ENCODE measurements at regions not wholly inside any gene's neighbourhood (a gene's known extent, or its start where the extent isn't known, plus 50 kb on each side); places are given as distances from the start of the nearest gene placed in this dataset.
A peak's percentile ranks its signal among the peaks of the same experiment; 100 is the strongest.

DNA sequence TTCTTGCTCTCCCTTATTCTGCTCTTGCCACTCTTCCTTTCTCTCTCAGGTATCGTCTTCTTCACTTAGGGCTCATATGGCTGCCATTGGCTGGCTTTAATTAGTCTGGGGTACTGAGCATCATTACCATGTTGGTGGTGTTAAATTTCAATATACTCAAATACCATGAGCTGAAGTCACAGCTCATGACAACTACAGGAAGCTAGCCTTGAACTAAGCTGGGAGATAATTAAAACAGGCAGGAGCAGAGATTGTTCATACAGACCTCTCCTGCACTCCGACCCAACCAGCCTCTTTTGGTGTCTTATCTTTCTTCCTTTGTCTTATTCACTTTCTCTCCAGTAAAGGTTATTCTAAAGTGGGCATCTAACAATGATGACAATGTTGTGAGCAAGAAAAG, 130.9 kb upstream of the BLID start:
- DNase-seq (ENCODE audit: insufficient read length, low spot score) (no peak), FAIRE-seq (no peak)
- no peak for TF ChIP-seq SPI1 (IDR thresholded peaks at IDR 0.05; ENCODE audit: low read depth, low read length)

DNA sequence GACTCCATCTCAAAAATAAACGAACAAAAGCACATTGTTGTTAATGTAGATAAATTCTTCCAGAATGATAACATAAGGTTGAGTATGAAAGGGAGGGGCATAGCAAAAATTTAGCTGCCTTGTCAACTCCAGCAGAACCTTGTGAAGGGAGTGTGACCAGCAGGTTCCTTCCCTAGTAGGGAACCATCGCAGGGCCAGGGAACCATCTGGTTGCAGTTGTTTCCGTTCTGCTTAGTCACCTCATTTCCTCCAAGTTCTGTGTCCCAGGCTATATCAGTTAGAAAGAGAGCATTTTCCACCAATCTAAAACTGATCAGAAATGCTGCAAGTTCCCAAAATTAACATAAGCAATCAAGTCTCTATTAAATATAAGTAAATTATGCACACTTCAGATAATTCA, 126.7 kb upstream of the BLID start:
- TF ChIP-seq POLR2AphosphoS5 (IDR thresholded peaks at IDR 0.05; ENCODE audit: low read depth, low read length): no peak
- no peak for TF ChIP-seq POU2F2 (IDR thresholded peaks at IDR 0.05; ENCODE audit: low read depth, low read length)
- TF ChIP-seq POLR2A (IDR thresholded peaks at IDR 0.05; ENCODE audit: low read depth, low read length): no peak
- TF ChIP-seq TAF1 (IDR thresholded peaks at IDR 0.05; ENCODE audit: low read depth, low read length): no peak
- no peak for TF ChIP-seq PAX5 (IDR thresholded peaks at IDR 0.05; ENCODE audit: insufficient read depth, low read length, severe bottlenecking)
- no peak for TF ChIP-seq SPI1 (IDR thresholded peaks at IDR 0.05; ENCODE audit: low read depth, low read length)
- no peak for DNase-seq (ENCODE audit: insufficient read length, low spot score)
- FAIRE-seq: no peak

DNA sequence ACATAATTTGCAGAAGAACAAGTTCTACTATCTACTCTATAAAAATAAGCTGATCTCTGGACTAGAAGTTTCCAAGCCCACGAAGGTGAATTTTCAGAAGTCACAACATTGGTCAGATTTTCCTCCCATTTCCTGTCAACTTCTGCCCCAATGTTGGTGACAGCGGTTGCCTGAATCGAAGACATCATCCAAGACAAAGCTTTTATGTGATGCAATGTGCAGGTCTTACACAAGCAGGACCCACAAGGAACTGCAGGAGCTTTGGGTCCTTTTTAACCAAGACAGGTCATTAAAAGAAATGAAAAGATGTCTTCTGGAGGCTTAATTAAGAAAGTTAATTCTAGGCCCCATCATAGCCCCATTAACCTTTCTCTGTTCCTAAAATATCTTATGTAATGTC, 125.6 kb upstream of the BLID start:
- DNase-seq (ENCODE audit: insufficient read length, low spot score) (no peak), FAIRE-seq (no peak)
- TF ChIP-seq POLR2A (IDR thresholded peaks at IDR 0.05; ENCODE audit: low read depth, low read length) (no peak), SPI1 (IDR thresholded peaks at IDR 0.05; ENCODE audit: low read depth, low read length) (no peak), PAX5 (IDR thresholded peaks at IDR 0.05; ENCODE audit: insufficient read depth, low read length, severe bottlenecking) (no peak), TAF1 (IDR thresholded peaks at IDR 0.05; ENCODE audit: low read depth, low read length) (no peak), POLR2AphosphoS5 (IDR thresholded peaks at IDR 0.05; ENCODE audit: low read depth, low read length) (no peak)

DNA sequence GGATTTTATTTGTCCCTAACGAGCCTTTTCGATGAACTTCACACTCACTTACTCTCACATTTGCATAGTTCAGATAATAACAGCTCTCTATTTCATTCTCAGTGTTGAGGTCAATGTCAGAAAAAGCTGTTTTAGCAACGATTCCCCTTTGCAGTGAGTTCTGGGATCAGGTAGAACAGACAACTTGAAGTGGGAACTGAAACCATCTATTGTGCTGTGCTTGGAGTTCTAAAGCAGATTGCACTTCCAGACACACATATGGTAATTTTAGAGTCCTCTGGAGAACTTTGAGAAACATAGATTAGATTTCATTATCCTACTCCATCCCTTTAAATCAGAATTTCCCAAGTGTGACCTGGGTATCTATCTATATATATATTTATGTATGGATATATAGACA, 124.6 kb upstream of the BLID start:
- no peak for FAIRE-seq
- no peak for DNase-seq (ENCODE audit: insufficient read length, low spot score)

DNA sequence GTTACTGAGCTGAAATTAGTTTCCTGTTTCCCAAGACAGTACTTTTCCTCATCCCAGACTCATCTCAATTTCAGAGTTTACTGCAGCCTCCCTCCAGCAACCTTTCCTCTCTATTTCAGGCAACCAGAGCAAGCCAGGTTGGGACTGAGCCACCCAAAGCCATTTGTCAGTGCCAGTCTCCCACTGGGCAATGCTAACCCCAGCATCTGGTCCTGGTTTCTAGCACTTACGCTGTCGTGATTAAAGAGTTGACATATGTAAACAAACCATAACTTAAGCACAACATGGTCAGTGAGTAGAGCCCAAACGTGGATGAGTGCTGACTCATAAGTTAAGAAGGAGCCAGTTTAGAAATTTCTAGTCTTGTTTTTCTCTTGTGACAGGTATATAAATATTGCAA, 119.6 kb upstream of the BLID start:
- FAIRE-seq: no peak
- no peak for DNase-seq (ENCODE audit: insufficient read length, low spot score)
- TF ChIP-seq PAX5 (IDR thresholded peaks at IDR 0.05; ENCODE audit: insufficient read depth, low read length, severe bottlenecking) (no peak), TAF1 (IDR thresholded peaks at IDR 0.05; ENCODE audit: low read depth, low read length) (no peak), POU2F2 (IDR thresholded peaks at IDR 0.05; ENCODE audit: low read depth, low read length) (no peak), SPI1 (IDR thresholded peaks at IDR 0.05; ENCODE audit: low read depth, low read length) (no peak), POLR2A (IDR thresholded peaks at IDR 0.05; ENCODE audit: low read depth, low read length) (no peak), POLR2AphosphoS5 (IDR thresholded peaks at IDR 0.05; ENCODE audit: low read depth, low read length) (no peak)

More for the DNA sequence above, 124.6 kb upstream of the BLID start:
- TF ChIP-seq POLR2AphosphoS5 (IDR thresholded peaks at IDR 0.05; ENCODE audit: low read depth, low read length) (no peak), POU2F2 (IDR thresholded peaks at IDR 0.05; ENCODE audit: low read depth, low read length) (no peak), PAX5 (IDR thresholded peaks at IDR 0.05; ENCODE audit: insufficient read depth, low read length, severe bottlenecking) (no peak), SPI1 (IDR thresholded peaks at IDR 0.05; ENCODE audit: low read depth, low read length) (no peak), POLR2A (IDR thresholded peaks at IDR 0.05; ENCODE audit: low read depth, low read length) (no peak), TAF1 (IDR thresholded peaks at IDR 0.05; ENCODE audit: low read depth, low read length) (no peak)

DNA sequence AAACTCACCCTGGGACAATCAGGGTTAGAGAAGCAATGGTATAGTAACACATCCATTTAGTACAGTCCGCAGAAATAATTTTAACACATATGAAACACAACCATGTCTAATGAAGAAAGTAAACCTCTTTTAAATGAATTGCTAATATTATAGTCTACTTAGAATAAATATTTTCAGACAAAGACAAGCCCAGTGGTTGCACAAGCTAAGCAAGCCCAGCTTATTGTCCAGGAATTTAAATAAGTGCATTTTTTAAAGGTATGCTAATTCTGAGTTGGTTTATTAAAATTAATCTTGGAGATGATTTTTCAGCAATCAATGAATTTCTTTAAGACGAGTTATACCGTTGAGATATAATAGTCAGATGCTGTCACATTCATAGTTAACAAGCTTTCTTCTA, 118.8 kb upstream of the BLID start:
- TF ChIP-seq POLR2A (IDR thresholded peaks at IDR 0.05; ENCODE audit: low read depth, low read length) (no peak), POLR2AphosphoS5 (IDR thresholded peaks at IDR 0.05; ENCODE audit: low read depth, low read length) (no peak), TAF1 (IDR thresholded peaks at IDR 0.05; ENCODE audit: low read depth, low read length) (no peak)

DNA sequence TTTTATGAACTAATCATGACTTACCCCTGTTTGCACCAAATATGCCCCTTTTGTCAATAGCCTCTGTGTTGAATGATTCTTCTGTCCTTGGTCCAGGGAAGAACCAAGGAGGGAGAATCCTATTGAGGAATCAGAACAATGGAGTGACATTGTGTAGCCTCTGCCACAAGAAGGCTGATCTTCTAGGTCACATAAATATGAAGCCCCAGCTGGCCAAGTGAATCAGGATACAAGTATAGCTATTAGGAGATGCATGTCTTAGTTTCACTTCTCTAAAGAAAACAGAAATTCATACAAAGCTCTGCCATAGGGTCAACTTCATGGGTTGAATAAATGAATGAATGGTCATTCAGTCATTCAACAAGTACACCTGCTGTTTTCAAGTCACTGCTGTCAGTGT, 118.2 kb upstream of the BLID start:
- no peak for DNase-seq (ENCODE audit: insufficient read length, low spot score)
- no peak for TF ChIP-seq POLR2A (IDR thresholded peaks at IDR 0.05; ENCODE audit: low read depth, low read length)
- no peak for TF ChIP-seq POU2F2 (IDR thresholded peaks at IDR 0.05; ENCODE audit: low read depth, low read length)
- TF ChIP-seq SPI1 (IDR thresholded peaks at IDR 0.05; ENCODE audit: low read depth, low read length): peak; percentile 65
- no peak for TF ChIP-seq TAF1 (IDR thresholded peaks at IDR 0.05; ENCODE audit: low read depth, low read length)
- no peak for FAIRE-seq

More for the DNA sequence above, 118.8 kb upstream of the BLID start:
- no peak for DNase-seq (ENCODE audit: insufficient read length, low spot score)
- FAIRE-seq: no peak

DNA sequence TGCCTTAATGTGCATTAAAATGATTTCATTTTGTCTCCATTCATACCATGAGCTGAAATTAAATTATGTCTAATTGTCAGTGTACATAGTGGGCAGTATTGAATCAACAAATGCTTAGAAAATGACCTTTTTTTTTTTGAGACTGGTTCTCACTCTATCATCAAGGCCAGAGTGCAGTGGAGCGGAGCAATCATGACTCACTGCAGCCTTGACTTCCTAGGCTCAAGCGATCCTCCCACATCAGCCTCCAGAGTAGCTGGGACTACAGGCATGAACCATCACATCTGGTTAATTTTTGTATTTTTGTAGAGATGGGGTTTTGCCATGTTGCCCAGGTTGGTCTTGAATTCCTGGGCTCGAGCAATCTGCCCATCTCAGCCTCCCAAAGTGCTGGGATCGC, 117.0 kb upstream of the BLID start:
- DNase-seq (ENCODE audit: insufficient read length, low spot score) (no peak), FAIRE-seq (no peak)
- TF ChIP-seq POU2F2 (IDR thresholded peaks at IDR 0.05; ENCODE audit: low read depth, low read length) (no peak), SPI1 (IDR thresholded peaks at IDR 0.05; ENCODE audit: low read depth, low read length) (no peak), POLR2AphosphoS5 (IDR thresholded peaks at IDR 0.05; ENCODE audit: low read depth, low read length) (no peak), PAX5 (IDR thresholded peaks at IDR 0.05; ENCODE audit: insufficient read depth, low read length, severe bottlenecking) (no peak)

DNA sequence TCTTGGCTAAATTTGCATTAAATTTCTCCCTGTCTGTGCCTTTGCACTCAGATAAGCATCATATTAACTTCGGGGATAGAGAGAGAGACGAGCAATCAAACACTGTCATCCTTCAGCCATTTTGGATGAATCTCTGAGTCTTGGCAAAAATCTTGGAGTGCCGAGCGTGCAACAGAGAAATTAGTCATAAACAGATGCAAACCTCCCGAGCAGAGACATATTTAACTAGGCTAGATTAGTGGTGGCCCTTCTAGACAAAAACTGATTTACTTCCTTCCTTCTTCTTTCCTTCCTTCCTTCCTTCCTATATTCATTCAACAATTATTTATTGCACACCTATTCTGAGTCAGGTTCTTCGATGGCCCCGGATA, 114.4 kb upstream of the BLID start:
- TF ChIP-seq SPI1 (IDR thresholded peaks at IDR 0.05; ENCODE audit: low read depth, low read length) (no peak), POU2F2 (IDR thresholded peaks at IDR 0.05; ENCODE audit: low read depth, low read length) (no peak), POLR2A (IDR thresholded peaks at IDR 0.05; ENCODE audit: low read depth, low read length) (no peak), POLR2AphosphoS5 (IDR thresholded peaks at IDR 0.05; ENCODE audit: low read depth, low read length) (no peak), TAF1 (IDR thresholded peaks at IDR 0.05; ENCODE audit: low read depth, low read length) (no peak), PAX5 (IDR thresholded peaks at IDR 0.05; ENCODE audit: insufficient read depth, low read length, severe bottlenecking) (no peak)
- FAIRE-seq (no peak), DNase-seq (ENCODE audit: insufficient read length, low spot score) (no peak)

DNA sequence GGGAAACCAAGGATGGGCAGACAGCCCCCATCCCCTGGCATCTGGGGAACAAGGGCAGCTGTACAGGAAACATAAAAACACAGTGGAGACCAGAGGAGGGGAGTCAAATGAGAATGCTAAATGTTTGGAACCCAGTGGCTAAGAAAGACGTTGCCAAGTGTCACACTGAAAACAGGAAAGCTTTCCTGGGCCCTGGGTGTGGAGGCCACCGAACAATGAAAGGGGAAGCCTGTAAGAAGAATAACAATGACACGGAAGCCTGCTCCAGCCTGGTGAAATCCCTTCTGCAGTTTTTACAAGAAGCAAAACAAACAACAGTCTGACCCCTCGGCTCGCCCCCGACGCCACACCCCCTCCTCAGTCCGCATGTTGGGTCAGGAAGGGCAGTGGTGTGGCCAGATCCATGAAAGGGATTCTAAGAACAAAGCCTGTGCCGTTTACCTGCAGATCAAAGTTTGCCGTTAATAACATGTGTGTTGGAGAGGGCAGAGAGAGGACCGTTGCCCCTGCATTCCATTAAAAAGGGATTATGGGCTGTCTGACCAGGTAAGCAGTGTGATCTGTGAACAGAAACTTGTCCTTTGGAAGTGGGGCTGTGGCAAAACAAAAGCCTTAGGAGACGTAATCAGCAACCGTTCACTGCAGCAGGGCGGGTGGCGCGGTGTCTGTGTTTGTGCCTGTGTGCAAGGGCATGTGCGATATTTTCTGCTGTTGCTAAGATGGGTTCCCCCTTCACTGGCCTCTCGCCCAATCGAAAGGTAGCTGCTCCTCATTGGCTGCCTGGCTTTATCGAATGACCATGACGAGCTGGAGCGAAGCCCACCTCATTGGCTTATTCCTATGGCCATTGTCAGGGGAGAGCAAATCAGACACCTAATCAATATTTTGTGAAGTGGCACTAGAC, 113.7 kb upstream of the BLID start:
- no peak for DNase-seq (ENCODE audit: insufficient read length, low spot score)
- FAIRE-seq: no peak
- TF ChIP-seq POLR2A (IDR thresholded peaks at IDR 0.05; ENCODE audit: low read depth, low read length) (no peak), POLR2AphosphoS5 (IDR thresholded peaks at IDR 0.05; ENCODE audit: low read depth, low read length) (no peak), TAF1 (IDR thresholded peaks at IDR 0.05; ENCODE audit: low read depth, low read length) (no peak), POU2F2 (IDR thresholded peaks at IDR 0.05; ENCODE audit: low read depth, low read length) (no peak), SPI1 (IDR thresholded peaks at IDR 0.05; ENCODE audit: low read depth, low read length) (no peak), PAX5 (IDR thresholded peaks at IDR 0.05; ENCODE audit: insufficient read depth, low read length, severe bottlenecking) (no peak)

Data from GM12891 (cell line).